Keratinocyte (primary cell): ENCODE measurements at regions not wholly inside any gene's neighbourhood (a gene's known extent, or its start where the extent isn't known, plus 50 kb on each side); places are given as distances from the start of the nearest gene placed in this dataset.
"Not testable (repeated sequence)": the region's sequence is repeated elsewhere in the genome, so short reads cannot be mapped to it uniquely, and the experiment has no call there.

Experiments used
- DNase-seq: peaks from one replicate; pipeline ENCODE4 v3.0.0-alpha.2; 2011; ENCODE audit warnings: low read depth, missing footprints, low spot score
- FAIRE-seq: peaks from 2 replicates; lab custom pipeline; 2011; peaks lifted over from hg19 to GRCh38; lab: Jason Lieb, UNC
- H2AFZ ChIP-seq: 2 replicates; pipeline ENCODE4 v1.6.0; 2012; ENCODE audit warnings: low read length, control low read depth, inconsistent platforms; ENCODE audit not compliant: control insufficient read depth
- H3K27ac ChIP-seq: 2 replicates; pipeline ENCODE4 v1.5.1; 2011; ENCODE audit warnings: low read length; ENCODE audit not compliant: control insufficient read depth, insufficient read depth
- H3K27me3 ChIP-seq: 3 replicates; pipeline ENCODE4 v1.6.0; 2011; ENCODE audit warnings: low read length; ENCODE audit not compliant: control insufficient read depth, insufficient read depth; ENCODE audit errors: extremely low read depth
- H3K36me3 ChIP-seq, 2 experiments: 2 replicates in 1 of 2; 3 replicates in 1 of 2; pipeline ENCODE4 v1.5.1; 2011; ENCODE audit warnings: low read length in 2 of 2, mild to moderate bottlenecking in 1 of 2; ENCODE audit not compliant: control insufficient read depth in 2 of 2, insufficient read depth in 2 of 2; ENCODE audit errors: extremely low read depth in 1 of 2
- H3K4me1 ChIP-seq: 3 replicates; pipeline ENCODE4 v1.5.1; 2011; ENCODE audit warnings: low read length; ENCODE audit not compliant: control insufficient read depth, insufficient read depth; ENCODE audit errors: extremely low read depth
- H3K4me2 ChIP-seq: 3 replicates; pipeline ENCODE4 v1.6.0; 2011; ENCODE audit warnings: low read depth, low read length; ENCODE audit not compliant: control insufficient read depth, insufficient read depth; ENCODE audit errors: extremely low read depth
- H3K4me3 ChIP-seq, 3 experiments: fragments of 200-600 bp in 1 of 3; sonication (generic) in 1 of 3; 2 replicates in 2 of 3; 3 replicates in 1 of 3; pipeline ENCODE4 v1.5.1; 2011 to 2016; ENCODE audit warnings: low read length in 3 of 3, mild to moderate bottlenecking in 3 of 3, control low read depth in 2 of 3, inconsistent platforms in 1 of 3, low read depth in 1 of 3, mixed read lengths in 1 of 3, mixed run types in 1 of 3, moderate library complexity in 1 of 3; ENCODE audit not compliant: control insufficient read depth in 2 of 3, insufficient read depth in 2 of 3; ENCODE audit errors: extremely low read depth in 1 of 3
- H3K79me2 ChIP-seq: 2 replicates; pipeline ENCODE4 v1.6.0; 2012; ENCODE audit warnings: low read length; ENCODE audit not compliant: control insufficient read depth, insufficient read depth
- H3K9ac ChIP-seq: 3 replicates; pipeline ENCODE4 v1.6.0; 2011; ENCODE audit warnings: low read length; ENCODE audit not compliant: control insufficient read depth, insufficient read depth; ENCODE audit errors: extremely low read depth
- H3K9me1 ChIP-seq: 3 replicates; pipeline ENCODE4 v1.6.0; 2011; ENCODE audit warnings: low read length; ENCODE audit not compliant: control insufficient read depth, insufficient read depth; ENCODE audit errors: extremely low read depth
- H3K9me3 ChIP-seq: 2 replicates; pipeline ENCODE4 v1.5.1; 2012; ENCODE audit warnings: low read depth, low read length; ENCODE audit not compliant: control insufficient read depth
- H4K20me1 ChIP-seq: 3 replicates; pipeline ENCODE4 v1.6.0; 2011; ENCODE audit warnings: low read length; ENCODE audit not compliant: control insufficient read depth, insufficient read depth; ENCODE audit errors: extremely low read depth
- EZH2 ChIP-seq: IDR thresholded peaks from one replicate; pipeline ENCODE4 v1.6.1; 2012; ENCODE audit warnings: inconsistent platforms, mild to moderate bottlenecking, low read length, moderate library complexity
- dilution Hi-C: fragments of 300-500 bp; cut with MboI; formaldehyde crosslinking; loops from one replicate; pipeline ENCODE4 v1.7.0; 2020; ENCODE audit warnings: low sequenced_read_pairs; ENCODE audit not compliant: extremely low pct_ligation_motif_present
- TF ChIP-seq, protein P1 (sequence below), 3 experiments: IDR thresholded peaks in 1 of 3; conservative IDR thresholded peaks in 1 of 3; optimal IDR thresholded peaks in 1 of 3; 2 replicates in 2 of 3; 3 replicates in 1 of 3; pipeline versions ENCODE3 to v1.5.1; 2011; ENCODE audit warnings: low read length in 3 of 3, mild to moderate bottlenecking in 3 of 3, moderate library complexity in 2 of 3, control low read depth in 1 of 3, inconsistent platforms in 1 of 3; ENCODE audit not compliant: insufficient read depth in 2 of 3; ENCODE audit errors: extremely low read depth in 1 of 3

DNA sequence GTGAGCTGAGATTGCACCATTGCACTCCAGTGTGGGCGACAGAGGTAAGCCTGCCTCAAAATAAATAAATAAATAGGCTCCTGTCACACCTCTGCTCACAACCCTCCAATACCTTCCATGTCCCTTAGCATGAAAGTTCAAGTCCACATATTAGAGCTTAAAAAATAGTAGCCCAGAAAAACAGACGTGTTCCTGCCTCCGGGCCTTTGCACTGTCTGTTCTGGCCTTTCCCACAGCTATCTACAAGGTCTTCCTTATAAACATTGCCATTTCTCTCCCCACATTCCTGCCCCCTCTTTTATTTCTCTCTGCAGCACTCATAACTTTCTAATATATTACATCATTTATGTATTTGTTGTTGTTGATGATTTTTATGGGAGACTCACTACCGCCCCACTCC is 85.6 kb upstream of the CASZ1 start:
- H3K9ac ChIP-seq: no peak overlapping the region
- dilution Hi-C loops: no loop called here
- no peak overlapping the region for H3K27ac ChIP-seq

DNA sequence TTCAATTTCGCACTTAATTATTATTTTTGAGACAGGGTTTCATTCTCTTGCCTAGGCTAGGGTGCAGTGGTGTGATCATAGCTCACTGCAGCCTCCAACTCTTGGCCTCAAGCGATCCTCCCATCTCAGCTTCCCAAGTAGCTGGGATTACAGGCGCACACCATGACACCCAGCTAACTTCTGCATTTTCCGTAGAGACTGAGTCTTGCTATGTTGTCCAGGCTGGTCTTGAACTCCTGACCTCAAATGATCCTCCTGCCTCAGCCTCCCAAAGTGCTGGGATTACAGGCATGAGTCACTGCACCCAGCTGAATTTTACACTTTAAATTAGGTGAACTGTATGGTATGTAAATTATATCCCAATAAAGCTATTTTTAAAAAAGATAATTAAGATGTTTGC is 90.6 kb upstream of the CASZ1 start:
- DNase-seq, H3K4me3 ChIP-seq, FAIRE-seq, H4K20me1 ChIP-seq, dilution Hi-C loops, H3K79me2 ChIP-seq, H3K4me2 ChIP-seq, H3K27ac ChIP-seq, H3K9ac ChIP-seq, H3K9me3 ChIP-seq, H3K9me1 ChIP-seq, H3K27me3 ChIP-seq, H2AFZ ChIP-seq, H3K36me3 ChIP-seq: not testable (repeated sequence)
- H3K4me1 ChIP-seq: peaks cover 18% of the 10 kb centered on the region

More for the DNA sequence above, 85.6 kb upstream of the CASZ1 start:
- no peaks in the 10 kb centered on the region for H3K36me3 ChIP-seq
- H2AFZ ChIP-seq: no peak overlapping the region
- FAIRE-seq: no peak
- no peaks in the 10 kb centered on the region for H3K79me2 ChIP-seq
- no peaks in the 10 kb centered on the region for H3K9me1 ChIP-seq
- H4K20me1 ChIP-seq: no peaks in the 10 kb centered on the region
- H3K4me3 ChIP-seq: no peak overlapping the region
- no peaks in the 10 kb centered on the region for H3K27me3 ChIP-seq
- H3K9me3 ChIP-seq: no peaks in the 10 kb centered on the region
- no peaks in the 10 kb centered on the region for H3K4me1 ChIP-seq
- no peak for TF ChIP-seq EZH2
- TF ChIP-seq, protein P1, sequence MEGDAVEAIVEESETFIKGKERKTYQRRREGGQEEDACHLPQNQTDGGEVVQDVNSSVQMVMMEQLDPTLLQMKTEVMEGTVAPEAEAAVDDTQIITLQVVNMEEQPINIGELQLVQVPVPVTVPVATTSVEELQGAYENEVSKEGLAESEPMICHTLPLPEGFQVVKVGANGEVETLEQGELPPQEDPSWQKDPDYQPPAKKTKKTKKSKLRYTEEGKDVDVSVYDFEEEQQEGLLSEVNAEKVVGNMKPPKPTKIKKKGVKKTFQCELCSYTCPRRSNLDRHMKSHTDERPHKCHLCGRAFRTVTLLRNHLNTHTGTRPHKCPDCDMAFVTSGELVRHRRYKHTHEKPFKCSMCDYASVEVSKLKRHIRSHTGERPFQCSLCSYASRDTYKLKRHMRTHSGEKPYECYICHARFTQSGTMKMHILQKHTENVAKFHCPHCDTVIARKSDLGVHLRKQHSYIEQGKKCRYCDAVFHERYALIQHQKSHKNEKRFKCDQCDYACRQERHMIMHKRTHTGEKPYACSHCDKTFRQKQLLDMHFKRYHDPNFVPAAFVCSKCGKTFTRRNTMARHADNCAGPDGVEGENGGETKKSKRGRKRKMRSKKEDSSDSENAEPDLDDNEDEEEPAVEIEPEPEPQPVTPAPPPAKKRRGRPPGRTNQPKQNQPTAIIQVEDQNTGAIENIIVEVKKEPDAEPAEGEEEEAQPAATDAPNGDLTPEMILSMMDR (optimal IDR thresholded peaks at IDR 0.05 in 1 of 3, IDR thresholded peaks at IDR 0.05 in 1 of 3, conservative IDR thresholded peaks at IDR 0.05 in 1 of 3; ENCODE audit: extremely low read depth in 1 of 3, insufficient read depth in 2 of 3, low read length in 3 of 3): no peak
- no peak for DNase-seq
- no peak overlapping the region for H3K4me2 ChIP-seq

GRCh38 chr1:10888291-10888690 is 91.8 kb upstream of the CASZ1 start:
- Histone ChIP-seq H3K27ac (no peak overlapping the region), H3K9ac (no peak overlapping the region), H3K79me2 (no peaks in the 10 kb centered on the region), H4K20me1 (no peaks in the 10 kb centered on the region), H3K9me1 (no peaks in the 10 kb centered on the region), H2AFZ (no peak overlapping the region), H3K4me3 (no peak overlapping the region), H3K4me1 (peaks cover 18% of the 10 kb centered on the region), H3K4me2 (no peak overlapping the region), H3K36me3 (no peaks in the 10 kb centered on the region), H3K9me3 (no peaks in the 10 kb centered on the region), H3K27me3 (no peaks in the 10 kb centered on the region)
- dilution Hi-C loops: no loop called here
- FAIRE-seq (no peak), DNase-seq (no peak)
- no peak for TF ChIP-seq EZH2
- TF ChIP-seq, protein P1 (optimal IDR thresholded peaks at IDR 0.05 in 1 of 3, IDR thresholded peaks at IDR 0.05 in 1 of 3, conservative IDR thresholded peaks at IDR 0.05 in 1 of 3; ENCODE audit: extremely low read depth in 1 of 3, insufficient read depth in 2 of 3, low read length in 3 of 3): no peak
